Chondrocyte (in vitro differentiated cells): ENCODE measurements at regions not wholly inside any gene's neighbourhood (a gene's known extent, or its start where the extent isn't known, plus 50 kb on each side); places are given as distances from the start of the nearest gene placed in this dataset.

Experiments
- DNase-seq: peaks from one replicate; pipeline ENCODE4 v3.0.0; 2021; ENCODE audit warnings: mixed read lengths, low spot score
- H3K27ac Mint-ChIP-seq: one replicate; pipeline ENCODE4 v1.8.0; 2021; ENCODE audit warnings: mild to moderate bottlenecking, moderate library complexity, mixed read lengths; ENCODE audit not compliant: unreplicated experiment
- H3K27me3 Mint-ChIP-seq: 2 replicates; pipeline ENCODE4 v1.8.0; 2021; ENCODE audit warnings: low read depth, mixed read lengths
- H3K36me3 Mint-ChIP-seq: 2 replicates; pipeline ENCODE4 v1.8.0; 2021; ENCODE audit warnings: low read depth, mixed read lengths
- H3K4me1 Mint-ChIP-seq: 2 replicates; pipeline ENCODE4 v1.8.0; 2021; ENCODE audit warnings: low read depth, mild to moderate bottlenecking, mixed read lengths
- H3K4me3 Mint-ChIP-seq: one replicate; pipeline ENCODE4 v1.8.0; 2021; ENCODE audit warnings: mild to moderate bottlenecking, moderate library complexity, mixed read lengths; ENCODE audit not compliant: unreplicated experiment
- H3K9me3 Mint-ChIP-seq: 2 replicates; pipeline ENCODE4 v1.8.0; 2021; ENCODE audit warnings: low read depth, mixed read lengths
- CTCF ChIP-seq: fragments of 200-600 bp; sonication (generic); IDR thresholded peaks from 2 replicates; pipeline ENCODE4 v1.5.0; 2021; ENCODE audit warnings: antibody characterized with exemption, mild to moderate bottlenecking, moderate library complexity

- Mint-ChIP-seq H3K4me3 (no peak overlapping the region), H3K9me3 (no peaks in the 10 kb centered on the region), H3K27ac (no peak overlapping the region), H3K36me3 (no peaks in the 10 kb centered on the region), H3K27me3 (peaks cover 3% of the 10 kb centered on the region), H3K4me1 (no peaks in the 10 kb centered on the region)
- no peak for TF ChIP-seq CTCF
- DNase-seq = no peak
These were observed 145.4 kb downstream of the RPAP3 start for GRCh38 chr12:47560415-47560814.

DNA sequence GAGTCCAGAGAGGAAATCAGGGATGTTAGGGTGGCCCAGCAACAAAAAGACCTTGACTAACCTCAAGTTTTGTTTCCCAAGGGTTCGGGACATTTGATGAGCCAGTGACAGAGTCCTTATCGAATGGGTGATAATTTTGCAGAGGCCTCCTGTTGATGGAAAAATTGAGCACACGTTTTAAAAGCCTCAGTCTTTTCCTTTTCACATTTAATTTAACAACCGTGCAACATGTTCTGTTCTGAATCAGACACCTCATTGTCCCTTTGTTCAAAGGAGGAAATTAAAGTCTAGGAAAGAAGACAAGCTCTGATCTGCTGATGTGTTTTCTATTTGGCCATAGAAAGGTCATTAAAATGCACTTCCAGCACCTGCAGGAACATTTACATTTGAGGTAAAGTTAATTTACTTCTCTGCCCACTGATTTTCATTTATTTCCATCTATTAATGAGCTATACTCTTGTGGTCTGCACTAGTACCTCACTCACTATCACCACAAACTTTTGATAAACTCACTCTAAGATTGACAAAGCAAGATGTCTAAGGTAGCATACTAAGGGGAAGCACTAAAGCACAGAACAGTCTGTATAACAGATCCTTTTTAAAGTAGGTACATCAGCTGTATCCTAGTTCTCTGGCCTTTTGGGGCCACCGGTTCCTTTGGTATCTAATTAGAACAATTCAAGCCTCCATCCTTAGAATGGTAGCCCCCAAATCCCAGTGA is 147.0 kb downstream of the RPAP3 start:
- Mint-ChIP-seq H3K27ac (no peak overlapping the region), H3K36me3 (no peaks in the 10 kb centered on the region)
- no peak for TF ChIP-seq CTCF

GRCh38 chr12:47557386-47557785 is 148.4 kb downstream of the RPAP3 start:
- no peak overlapping the region for H3K4me3 Mint-ChIP-seq
- H3K9me3 Mint-ChIP-seq = peaks cover 9% of the 10 kb centered on the region
- no peak for DNase-seq
- no peak for TF ChIP-seq CTCF
- no peak overlapping the region for H3K27ac Mint-ChIP-seq
- H3K36me3 Mint-ChIP-seq = no peaks in the 10 kb centered on the region
- H3K27me3 Mint-ChIP-seq = peaks cover 3% of the 10 kb centered on the region
- no peaks in the 10 kb centered on the region for H3K4me1 Mint-ChIP-seq

More for the DNA sequence above, 147.0 kb downstream of the RPAP3 start:
- no peaks in the 10 kb centered on the region for H3K4me1 Mint-ChIP-seq
- H3K9me3 Mint-ChIP-seq = peaks cover under 1% of the 10 kb centered on the region
- peaks cover 3% of the 10 kb centered on the region for H3K27me3 Mint-ChIP-seq
- H3K4me3 Mint-ChIP-seq = no peak overlapping the region
- DNase-seq = no peak

DNA sequence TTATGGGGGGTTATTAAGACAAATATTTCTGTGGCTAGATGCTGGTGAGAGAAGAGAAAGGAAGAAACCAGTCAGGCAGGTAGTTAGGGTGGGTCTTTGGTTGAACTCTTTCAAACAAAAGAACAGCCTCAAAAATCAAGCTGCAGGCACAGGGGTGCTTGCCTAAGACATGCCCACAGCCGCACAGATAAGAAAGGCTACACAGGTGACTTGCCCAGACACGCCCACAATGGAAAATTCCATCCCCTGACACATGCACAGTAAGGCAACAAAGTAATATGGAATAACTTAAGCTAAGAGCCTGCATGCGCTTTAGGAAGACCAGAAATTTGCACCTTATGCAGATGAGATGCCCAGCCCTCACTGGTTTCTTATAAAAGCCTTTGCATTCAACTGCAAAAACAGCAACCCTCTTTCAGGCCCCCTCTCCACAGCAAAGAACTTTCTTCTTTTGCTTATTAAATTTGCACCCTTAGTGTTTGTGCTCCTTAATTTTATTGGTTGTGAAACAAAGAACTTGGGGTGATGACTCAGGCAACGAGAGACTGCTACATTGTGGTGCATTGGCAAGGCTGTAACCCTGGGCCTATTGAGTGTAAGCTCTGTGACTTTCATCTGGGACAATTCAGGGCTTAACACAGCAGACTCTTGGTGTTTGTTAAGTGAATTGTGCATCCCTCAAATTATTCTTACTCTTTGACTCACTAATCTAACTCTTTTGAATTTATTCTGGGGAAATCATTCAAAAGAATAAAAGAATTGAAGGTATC is 149.4 kb downstream of the RPAP3 start:
- peaks cover 9% of the 10 kb centered on the region for H3K9me3 Mint-ChIP-seq
- no peaks in the 10 kb centered on the region for H3K4me1 Mint-ChIP-seq
- no peaks in the 10 kb centered on the region for H3K36me3 Mint-ChIP-seq
- H3K27ac Mint-ChIP-seq = no peak overlapping the region
- TF ChIP-seq CTCF = no peak
- peaks cover 3% of the 10 kb centered on the region for H3K27me3 Mint-ChIP-seq
- DNase-seq = no peak
- no peak overlapping the region for H3K4me3 Mint-ChIP-seq

DNA sequence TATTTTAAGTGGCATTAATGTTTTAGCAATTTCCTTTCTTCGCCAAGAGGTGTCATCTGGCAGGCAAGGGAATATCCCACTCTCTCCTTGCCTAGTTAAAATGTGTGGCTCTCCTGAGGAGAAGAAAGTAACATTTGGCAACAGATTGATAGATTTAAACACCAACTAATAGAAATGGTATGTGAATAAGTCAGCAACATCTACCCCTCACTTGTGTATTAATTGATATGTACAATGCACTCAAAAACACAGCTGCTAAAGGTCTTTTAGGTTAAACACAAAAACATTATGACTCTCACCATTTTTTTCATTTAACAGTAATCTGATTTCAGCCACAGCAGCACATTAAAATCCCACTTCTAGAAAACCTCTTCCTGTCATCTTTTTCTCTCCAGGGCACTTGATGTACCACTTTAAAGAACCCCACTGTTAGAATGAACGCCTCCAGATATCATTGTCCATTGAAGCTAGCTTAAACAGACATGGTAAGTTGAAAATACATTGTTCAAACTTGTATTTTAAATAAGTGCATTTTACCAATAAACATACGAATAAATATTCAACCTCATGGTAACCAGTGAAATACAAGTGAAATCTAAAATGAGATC is 151.7 kb downstream of the RPAP3 start:
- Mint-ChIP-seq H3K27ac (no peak overlapping the region), H3K9me3 (peaks cover 9% of the 10 kb centered on the region), H3K36me3 (no peaks in the 10 kb centered on the region), H3K4me1 (no peaks in the 10 kb centered on the region), H3K27me3 (no peaks in the 10 kb centered on the region), H3K4me3 (no peak overlapping the region)
- no peak for TF ChIP-seq CTCF
- DNase-seq = no peak
